A673 (cell line): ENCODE measurements at regions not wholly inside any gene's neighbourhood (a gene's known extent, or its start where the extent isn't known, plus 50 kb on each side); places are given as distances from the start of the nearest gene placed in this dataset.

Source experiments
- CTCF ChIP-seq: fragments of 300-800, 200-600 bp; sonication (generic); conservative IDR thresholded peaks from 2 replicates; pipeline ENCODE4 v1.5.1; 2017; ENCODE audit warnings: low read depth, mild to moderate bottlenecking, antibody characterized with exemption, low read length, moderate library complexity, mixed read lengths
- EZH2 ChIP-seq: fragments of 200-600 bp; sonication (generic); IDR thresholded peaks from 2 replicates; pipeline ENCODE4 v1.6.1; 2017; ENCODE audit warnings: borderline replicate concordance, low read depth, mild to moderate bottlenecking, mixed read lengths, antibody characterized with exemption, low read length; ENCODE audit not compliant: poor library complexity, severe bottlenecking

- TF ChIP-seq EZH2 (no peak), CTCF (no peak)
These were observed 360.1 kb downstream of the LPIN1 start for GRCh38 chr2:12106440-12107080.
